ENCODE measurements at regions not wholly inside any gene's neighbourhood (a gene's known extent, or its start where the extent isn't known, plus 50 kb on each side); places are given as distances from the start of the nearest gene placed in this dataset.

GRCh38 chr1:112852276-112852675 is 103.7 kb downstream of the SLC16A1 start:
- no peak for DNase-seq (ENCODE audit: low spot score)
- peaks cover 0 to 5% (median 1%) of the 10 kb centered on the region in 4 donors for H3K27me3 ChIP-seq (ENCODE audit: control insufficient read depth in 4 of 4, insufficient read depth in 4 of 4, low read length in 3 of 4)

More at GRCh38 chr1:112852276-112852675, 103.7 kb downstream of the SLC16A1 start:
- no peak overlapping the region for H3K27ac ChIP-seq (ENCODE audit: low read depth in 1 of 2, low read length in 2 of 2)
- H3K4me3 ChIP-seq (ENCODE audit: low read depth in 1 of 3, low read length in 3 of 3): no peak overlapping the region
- 74% methylated on average over 10 of the region's 10 CpGs for WGBS
- peaks cover 4 to 17% (median 8%) of the 10 kb centered on the region in 4 donors for H3K4me1 ChIP-seq (ENCODE audit: control insufficient read depth in 4 of 4, insufficient read depth in 4 of 4, low read length in 3 of 4)
- H3K9ac ChIP-seq (ENCODE audit: low read depth in 1 of 2, low read length in 2 of 2): no peak overlapping the region
- no peaks in the 10 kb centered on the region for H3K9me3 ChIP-seq (ENCODE audit: control insufficient read depth in 4 of 4, low read length in 3 of 4)
- no peaks in the 10 kb centered on the region for H3K36me3 ChIP-seq (ENCODE audit: control insufficient read depth in 4 of 4, insufficient read depth in 3 of 4, low read depth in 1 of 4, low read length in 3 of 4)
- TF ChIP-seq TAF1 (conservative IDR thresholded peaks at IDR 0.05) (no peak), MAX (IDR thresholded peaks at IDR 0.05) (no peak), YY1 (IDR thresholded peaks at IDR 0.05) (no peak), RXRA (IDR thresholded peaks at IDR 0.05) (no peak), SP1 (IDR thresholded peaks at IDR 0.05) (no peak), REST (IDR thresholded peaks at IDR 0.05) (no peak), EGR1 (IDR thresholded peaks at IDR 0.05; ENCODE audit: low read depth in 2 of 2) (no peak), NR2F2 (IDR thresholded peaks at IDR 0.05) (no peak), RAD21 (IDR thresholded peaks at IDR 0.05) (no peak), HNF4G (IDR thresholded peaks at IDR 0.05) (no peak), HNF4A (conservative IDR thresholded peaks at IDR 0.05) (no peak), GABPA (IDR thresholded peaks at IDR 0.05 in 1 of 2, conservative IDR thresholded peaks at IDR 0.05 in 1 of 2) (no peak), FOXA2 (IDR thresholded peaks at IDR 0.05) (no peak), CTCF (IDR thresholded peaks at IDR 0.05; ENCODE audit: low read depth, low read length, missing input control) (no peak), JUND (IDR thresholded peaks at IDR 0.05) (no peak), ATF3 (IDR thresholded peaks at IDR 0.05) (no peak)
- TF ChIP-seq, protein P1, sequence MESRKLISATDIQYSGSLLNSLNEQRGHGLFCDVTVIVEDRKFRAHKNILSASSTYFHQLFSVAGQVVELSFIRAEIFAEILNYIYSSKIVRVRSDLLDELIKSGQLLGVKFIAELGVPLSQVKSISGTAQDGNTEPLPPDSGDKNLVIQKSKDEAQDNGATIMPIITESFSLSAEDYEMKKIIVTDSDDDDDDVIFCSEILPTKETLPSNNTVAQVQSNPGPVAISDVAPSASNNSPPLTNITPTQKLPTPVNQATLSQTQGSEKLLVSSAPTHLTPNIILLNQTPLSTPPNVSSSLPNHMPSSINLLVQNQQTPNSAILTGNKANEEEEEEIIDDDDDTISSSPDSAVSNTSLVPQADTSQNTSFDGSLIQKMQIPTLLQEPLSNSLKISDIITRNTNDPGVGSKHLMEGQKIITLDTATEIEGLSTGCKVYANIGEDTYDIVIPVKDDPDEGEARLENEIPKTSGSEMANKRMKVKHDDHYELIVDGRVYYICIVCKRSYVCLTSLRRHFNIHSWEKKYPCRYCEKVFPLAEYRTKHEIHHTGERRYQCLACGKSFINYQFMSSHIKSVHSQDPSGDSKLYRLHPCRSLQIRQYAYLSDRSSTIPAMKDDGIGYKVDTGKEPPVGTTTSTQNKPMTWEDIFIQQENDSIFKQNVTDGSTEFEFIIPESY (IDR thresholded peaks at IDR 0.05): no peak
